ENCODE measurements at regions not wholly inside any gene's neighbourhood (a gene's known extent, or its start where the extent isn't known, plus 50 kb on each side); places are given as distances from the start of the nearest gene placed in this dataset.
A peak's percentile ranks its signal among the peaks of the same experiment; 100 is the strongest.

- no peak overlapping the region for H3K27ac ChIP-seq
- intact Hi-C loops (cut with DNase I) = no loop called here
- no peaks in the 10 kb centered on the region for H3K36me3 ChIP-seq
- no peaks in the 10 kb centered on the region for H3K4me1 ChIP-seq
- no peaks in the 10 kb centered on the region for H3K9me3 ChIP-seq
- TF ChIP-seq CTCF (IDR thresholded peaks at IDR 0.05) = no peak
- H3K4me3 ChIP-seq = no peak overlapping the region
- DNase-seq (ENCODE audit: low spot score in 2 of 2) = peak in 1 of 2 donors; percentile 80
- no peaks in the 10 kb centered on the region for H3K27me3 ChIP-seq
Measured at GRCh38 chr2:12884713-12885282, 168.1 kb downstream of the TRIB2 start.

- Histone ChIP-seq H3K27ac (no peak overlapping the region), H3K9me3 (no peaks in the 10 kb centered on the region), H3K27me3 (no peaks in the 10 kb centered on the region), H3K4me3 (no peak overlapping the region), H3K36me3 (no peaks in the 10 kb centered on the region), H3K4me1 (no peaks in the 10 kb centered on the region)
- intact Hi-C loops (cut with DNase I) = no loop called here
- DNase-seq (ENCODE audit: low spot score in 2 of 2) = no peak
- TF ChIP-seq CTCF (IDR thresholded peaks at IDR 0.05) = no peak
Measured at GRCh38 chr2:12890066-12890465, 173.3 kb downstream of the TRIB2 start.

- no peak for DNase-seq (ENCODE audit: low spot score in 2 of 2)
- intact Hi-C loops (cut with DNase I) = no loop called here
- Histone ChIP-seq H3K4me3 (no peak overlapping the region), H3K27ac (no peak overlapping the region), H3K4me1 (no peaks in the 10 kb centered on the region), H3K9me3 (no peaks in the 10 kb centered on the region), H3K36me3 (no peaks in the 10 kb centered on the region), H3K27me3 (no peaks in the 10 kb centered on the region)
- no peak for TF ChIP-seq CTCF (IDR thresholded peaks at IDR 0.05)
Measured at GRCh38 chr2:12890481-12890991, 173.8 kb downstream of the TRIB2 start.

GRCh38 chr2:12895017-12895416, 178.3 kb downstream of the TRIB2 start:
- Histone ChIP-seq H3K27ac (no peak overlapping the region), H3K27me3 (no peaks in the 10 kb centered on the region), H3K9me3 (no peaks in the 10 kb centered on the region), H3K36me3 (no peaks in the 10 kb centered on the region), H3K4me1 (no peaks in the 10 kb centered on the region), H3K4me3 (no peak overlapping the region)
- DNase-seq (ENCODE audit: low spot score in 2 of 2) = no peak
- intact Hi-C loops (cut with DNase I) = no loop called here
- TF ChIP-seq CTCF (IDR thresholded peaks at IDR 0.05) = no peak

GRCh38 chr2:12896318-12896982, 179.7 kb downstream of the TRIB2 start:
- intact Hi-C loops (cut with DNase I) = no loop called here

More at GRCh38 chr2:12896318-12896982, 179.7 kb downstream of the TRIB2 start:
- Histone ChIP-seq H3K9me3 (no peaks in the 10 kb centered on the region), H3K4me1 (no peaks in the 10 kb centered on the region), H3K4me3 (no peak overlapping the region), H3K27me3 (no peaks in the 10 kb centered on the region), H3K36me3 (no peaks in the 10 kb centered on the region), H3K27ac (no peak overlapping the region)
- no peak for TF ChIP-seq CTCF (IDR thresholded peaks at IDR 0.05)
- no peak for DNase-seq (ENCODE audit: low spot score in 2 of 2)
